HL-60 (cell line): ENCODE measurements at regions not wholly inside any gene's neighbourhood (a gene's known extent, or its start where the extent isn't known, plus 50 kb on each side); places are given as distances from the start of the nearest gene placed in this dataset.

Experiments used
- DNase-seq, 2 experiments: peaks; one replicate each; pipeline ENCODE4 v3.0.0-alpha.2; 2010 to 2020; ENCODE audit warnings: low read depth in 1 of 2, low spot score in 1 of 2
- H3K27ac ChIP-seq: fragments of 250-450 bp; sonication (Bioruptor Pico); replicated peaks from 2 replicates; pipeline ENCODE4 v1.5.1; 2020; ENCODE audit warnings: mild to moderate bottlenecking, moderate library complexity
- H3K27me3 ChIP-seq: fragments of 250-450 bp; sonication (Bioruptor Pico); 2 replicates; pipeline ENCODE4 v1.5.1; 2021; ENCODE audit warnings: mild to moderate bottlenecking, moderate library complexity; ENCODE audit not compliant: insufficient read depth, poor library complexity, severe bottlenecking
- H3K4me3 ChIP-seq: replicated peaks from 2 replicates; pipeline ENCODE4 v1.5.1; 2011; ENCODE audit warnings: mild to moderate bottlenecking, control low read depth, low read length; ENCODE audit not compliant: insufficient read depth
- CTCF ChIP-seq: IDR thresholded peaks from one replicate; pipeline ENCODE4 v1.5.1; 2011; ENCODE audit warnings: low read length, control low read depth, inconsistent platforms; ENCODE audit not compliant: insufficient read depth
- GABPA ChIP-seq: IDR thresholded peaks from 2 replicates; pipeline ENCODE4 v1.6.1; 2012; ENCODE audit warnings: low read depth
- POLR2AphosphoS5 ChIP-seq: IDR thresholded peaks from 2 replicates; pipeline ENCODE4 v1.6.1; 2012; ENCODE audit warnings: low read depth
- REST ChIP-seq: IDR thresholded peaks from 2 replicates; pipeline ENCODE4 v1.6.1; 2012; ENCODE audit warnings: low read depth; ENCODE audit not compliant: insufficient replicate concordance
- SPI1 ChIP-seq: IDR thresholded peaks from 2 replicates; pipeline ENCODE4 v1.6.1; 2012; ENCODE audit warnings: low read depth, mild to moderate bottlenecking, borderline replicate concordance

GRCh38 chr9:115229496-115229895 is 111.5 kb upstream of the TNC start:
- no peak overlapping the region for H3K4me3 ChIP-seq
- DNase-seq = no peak
- no peak overlapping the region for H3K27ac ChIP-seq
- no peak for TF ChIP-seq GABPA
- no peak for TF ChIP-seq CTCF
- TF ChIP-seq SPI1 = no peak
- TF ChIP-seq REST = no peak
- TF ChIP-seq POLR2AphosphoS5 = no peak
- H3K27me3 ChIP-seq = no peaks in the 10 kb centered on the region

- H3K27me3 ChIP-seq = no peaks in the 10 kb centered on the region
- no peak for DNase-seq
- no peak overlapping the region for H3K4me3 ChIP-seq
- TF ChIP-seq SPI1 (no peak), POLR2AphosphoS5 (no peak), CTCF (no peak), REST (no peak), GABPA (no peak)
- H3K27ac ChIP-seq = no peak overlapping the region
Observed at GRCh38 chr9:115230924-115231515, 113.1 kb upstream of the TNC start.

- DNase-seq = no peak
- H3K27ac ChIP-seq = no peak overlapping the region
- H3K4me3 ChIP-seq = no peak overlapping the region
- H3K27me3 ChIP-seq = no peaks in the 10 kb centered on the region
- no peak for TF ChIP-seq POLR2AphosphoS5
- no peak for TF ChIP-seq REST
- TF ChIP-seq GABPA = no peak
- no peak for TF ChIP-seq SPI1
- TF ChIP-seq CTCF = no peak
Observed at GRCh38 chr9:115232181-115232774, 114.3 kb upstream of the TNC start.
